SK-N-SH (cell line): ENCODE measurements at regions not wholly inside any gene's neighbourhood (a gene's known extent, or its start where the extent isn't known, plus 50 kb on each side); places are given as distances from the start of the nearest gene placed in this dataset.

Experiments used
- CTCF ChIP-seq: fragments of 200-600 bp; sonication (generic); IDR thresholded peaks from 2 replicates; pipeline ENCODE4 v1.6.1; 2017; ENCODE audit warnings: antibody characterized with exemption, mild to moderate bottlenecking, moderate library complexity
- EP300 ChIP-seq, 2 experiments: IDR thresholded peaks; 2 replicates each; pipeline versions ENCODE4 v1.4.0 to v1.6.1; 2012; ENCODE audit warnings: borderline replicate concordance in 1 of 2, low read depth in 1 of 2, low read length in 1 of 2
- FOSL2 ChIP-seq: IDR thresholded peaks from 2 replicates; pipeline ENCODE4 v1.4.0; 2012; ENCODE audit warnings: low read depth, mild to moderate bottlenecking, moderate library complexity, borderline replicate concordance
- MAX ChIP-seq: IDR thresholded peaks from 2 replicates; pipeline ENCODE4 v1.4.0; 2012; ENCODE audit warnings: low read depth
- PBX3 ChIP-seq: IDR thresholded peaks from 2 replicates; pipeline ENCODE4; 2012
- POLR2AphosphoS5 ChIP-seq: IDR thresholded peaks from 2 replicates; pipeline ENCODE4 v1.6.1; 2012; ENCODE audit warnings: low read depth, low read length

DNA sequence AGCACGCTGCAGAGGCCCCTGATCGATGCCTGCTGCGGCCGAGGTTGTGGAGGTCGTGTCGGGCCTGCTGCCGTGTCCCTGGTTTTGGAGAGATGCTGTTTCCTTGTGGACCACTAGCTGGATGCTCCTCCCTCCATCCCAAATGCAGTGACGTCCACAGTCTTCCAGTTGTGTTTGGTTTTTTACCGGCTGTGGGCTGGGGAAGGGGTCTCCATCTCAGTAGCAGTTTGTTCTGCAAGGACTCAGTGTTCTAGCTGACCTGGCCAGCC is 143.0 kb upstream of the SHH start:
- TF ChIP-seq CTCF (no peak), FOSL2 (no peak), EP300 (IDR thresholded peaks at IDR 0.05; ENCODE audit: borderline replicate concordance in 1 of 2, low read depth in 1 of 2, low read length in 1 of 2) (no peak), PBX3 (no peak), MAX (no peak), POLR2AphosphoS5 (no peak)
